ENCODE measurements at regions not wholly inside any gene's neighbourhood (a gene's known extent, or its start where the extent isn't known, plus 50 kb on each side); places are given as distances from the start of the nearest gene placed in this dataset.
A peak's percentile ranks its signal among the peaks of the same experiment; 100 is the strongest.

GRCh38 chr1:244231193-244231571 lies 180.1 kb downstream of the ZBTB18 start:
- H3K4me3 ChIP-seq (replicated peaks; ENCODE audit: low read depth, low read length): peak overlapping the region; percentile 24
- TF ChIP-seq CTCF (IDR thresholded peaks at IDR 0.05; ENCODE audit: low read depth, low read length, missing control alignments): no peak
- no peak for DNase-seq (ENCODE audit: extremely low read depth, low read depth)

- no peak for TF ChIP-seq CTCF (IDR thresholded peaks at IDR 0.05; ENCODE audit: low read depth, low read length, missing control alignments)
- no peak for DNase-seq (ENCODE audit: extremely low read depth, low read depth)
- H3K4me3 ChIP-seq (replicated peaks; ENCODE audit: low read depth, low read length): peak overlapping the region; percentile 24
Measured at GRCh38 chr1:244231572-244232315, 180.7 kb downstream of the ZBTB18 start.

GRCh38 chr1:244234009-244234643 lies 183.0 kb downstream of the ZBTB18 start:
- H3K4me3 ChIP-seq (replicated peaks; ENCODE audit: low read depth, low read length): no peak overlapping the region
- no peak for DNase-seq (ENCODE audit: extremely low read depth, low read depth)
- no peak for TF ChIP-seq CTCF (IDR thresholded peaks at IDR 0.05; ENCODE audit: low read depth, low read length, missing control alignments)

- no peak for DNase-seq (ENCODE audit: extremely low read depth, low read depth)
- TF ChIP-seq CTCF (IDR thresholded peaks at IDR 0.05; ENCODE audit: low read depth, low read length, missing control alignments): no peak
- H3K4me3 ChIP-seq (replicated peaks; ENCODE audit: low read depth, low read length): no peak overlapping the region
Measured at GRCh38 chr1:244235157-244235556, 184.1 kb downstream of the ZBTB18 start.

GRCh38 chr1:244236101-244236500 lies 185.0 kb downstream of the ZBTB18 start:
- TF ChIP-seq CTCF (IDR thresholded peaks at IDR 0.05; ENCODE audit: low read depth, low read length, missing control alignments): no peak
- DNase-seq (ENCODE audit: extremely low read depth, low read depth): no peak
- no peak overlapping the region for H3K4me3 ChIP-seq (replicated peaks; ENCODE audit: low read depth, low read length)

- no peak for TF ChIP-seq CTCF (IDR thresholded peaks at IDR 0.05; ENCODE audit: low read depth, low read length, missing control alignments)
- no peak overlapping the region for H3K4me3 ChIP-seq (replicated peaks; ENCODE audit: low read depth, low read length)
- no peak for DNase-seq (ENCODE audit: extremely low read depth, low read depth)
Measured at GRCh38 chr1:244236721-244237120, 185.6 kb downstream of the ZBTB18 start.
